Kidney epithelial cell (primary cell): ENCODE measurements at regions not wholly inside any gene's neighbourhood (a gene's known extent, or its start where the extent isn't known, plus 50 kb on each side); places are given as distances from the start of the nearest gene placed in this dataset.
"Not testable (repeated sequence)": the region's sequence is repeated elsewhere in the genome, so short reads cannot be mapped to it uniquely, and the experiment has no call there.

Source experiments
- DNase-seq: peaks from one replicate; pipeline ENCODE4 v3.0.0-alpha.2; 2010; ENCODE audit warnings: low read depth
- H3K27me3 ChIP-seq: 2 replicates; pipeline ENCODE4 v1.6.0; 2011; ENCODE audit warnings: low read length; ENCODE audit not compliant: control insufficient read depth, insufficient read depth
- H3K36me3 ChIP-seq: 2 replicates; pipeline ENCODE4 v1.5.1; 2011; ENCODE audit warnings: low read length; ENCODE audit not compliant: control insufficient read depth, insufficient read depth
- H3K4me3 ChIP-seq: 2 replicates; pipeline ENCODE4 v1.5.1; 2011; ENCODE audit warnings: low read depth, mild to moderate bottlenecking, control low read depth, low read length
- CTCF ChIP-seq: IDR thresholded peaks from 2 replicates; pipeline ENCODE4 v1.5.1; 2011; ENCODE audit warnings: mild to moderate bottlenecking, moderate library complexity, low read length, control low read depth, inconsistent platforms; ENCODE audit not compliant: insufficient read depth, poor library complexity, severe bottlenecking

DNA sequence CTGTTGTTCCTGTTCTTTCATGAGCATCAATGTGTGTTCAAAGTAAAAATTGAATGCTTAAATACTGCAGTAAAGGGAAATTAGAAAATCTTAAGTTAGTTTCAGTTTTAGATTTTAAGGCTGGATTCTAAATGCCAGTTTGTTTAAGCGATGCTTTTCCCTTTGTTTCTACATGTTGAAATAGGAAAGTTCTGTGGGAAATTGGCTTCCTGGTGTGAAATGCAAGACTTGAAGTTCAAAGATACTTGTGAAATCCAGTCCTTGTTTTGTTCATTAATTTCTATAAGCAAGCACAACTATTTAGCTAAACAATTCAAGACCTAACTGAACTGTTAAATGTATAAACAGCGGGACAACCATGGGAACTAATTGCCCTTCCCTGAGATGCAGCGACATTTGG is 149.1 kb downstream of the LYPLAL1 start:
- DNase-seq, result no peak
- Histone ChIP-seq H3K27me3 (no peaks in the 10 kb centered on the region), H3K36me3 (no peaks in the 10 kb centered on the region), H3K4me3 (no peak overlapping the region)
- no peak for TF ChIP-seq CTCF

DNA sequence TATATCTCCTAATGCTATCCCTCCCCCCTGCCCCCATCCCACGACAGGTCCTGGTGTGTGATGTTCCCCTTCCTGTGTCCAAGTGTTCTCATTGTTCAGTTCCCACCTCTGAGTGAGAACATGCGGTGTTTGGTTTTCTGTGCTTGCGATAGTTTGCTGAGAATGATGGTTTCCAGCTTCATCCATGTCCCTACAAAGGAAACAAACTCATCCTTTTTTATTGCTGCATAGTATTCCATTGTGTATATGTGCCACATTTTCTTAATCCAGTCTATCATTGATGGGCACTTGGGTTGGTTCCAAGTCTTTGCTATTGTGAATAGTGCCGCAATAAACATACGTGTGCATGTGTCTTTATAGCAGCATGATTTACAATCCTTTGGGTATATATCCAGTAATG is 146.9 kb downstream of the LYPLAL1 start:
- not testable (repeated sequence) for H3K36me3 ChIP-seq, H3K4me3 ChIP-seq, DNase-seq, H3K27me3 ChIP-seq

GRCh38 chr1:219318826-219319225 is 145.1 kb downstream of the LYPLAL1 start:
- H3K4me3 ChIP-seq, result no peak overlapping the region
- no peak for DNase-seq
- no peak for TF ChIP-seq CTCF
- H3K36me3 ChIP-seq, result no peaks in the 10 kb centered on the region
- H3K27me3 ChIP-seq, result no peaks in the 10 kb centered on the region

GRCh38 chr1:219317762-219318353 is 144.2 kb downstream of the LYPLAL1 start:
- TF ChIP-seq CTCF, result peak; percentile 5
- no peak for DNase-seq
- Histone ChIP-seq H3K36me3 (no peaks in the 10 kb centered on the region), H3K4me3 (no peak overlapping the region), H3K27me3 (no peaks in the 10 kb centered on the region)

GRCh38 chr1:219316066-219316465 is 142.4 kb downstream of the LYPLAL1 start:
- Histone ChIP-seq H3K4me3 (no peak overlapping the region), H3K36me3 (no peaks in the 10 kb centered on the region), H3K27me3 (no peaks in the 10 kb centered on the region)
- no peak for TF ChIP-seq CTCF
- no peak for DNase-seq

DNA sequence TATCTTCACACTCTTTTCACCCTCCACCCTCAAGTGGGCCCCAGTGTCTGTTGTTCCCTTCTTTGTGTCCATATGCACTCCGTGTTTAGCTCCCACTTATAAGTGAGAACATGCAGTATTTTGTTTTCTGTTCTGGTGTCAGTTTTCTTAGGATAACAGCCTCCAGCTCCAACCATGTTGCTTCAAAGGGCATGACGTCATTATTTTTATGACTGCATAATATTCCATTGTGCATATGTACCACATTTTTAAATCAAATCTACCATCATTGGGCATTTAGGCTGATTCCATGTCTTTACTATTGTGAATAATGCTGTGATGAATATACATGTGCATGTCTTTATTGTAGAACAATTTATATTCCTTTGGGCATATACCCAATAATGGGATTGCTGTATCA is 140.3 kb downstream of the LYPLAL1 start:
- H3K27me3 ChIP-seq, result no peaks in the 10 kb centered on the region
- no peak for TF ChIP-seq CTCF
- DNase-seq, result no peak
- no peaks in the 10 kb centered on the region for H3K36me3 ChIP-seq
- no peak overlapping the region for H3K4me3 ChIP-seq
